Stimulated activated CD4-positive, alpha-beta T cell treated with anti-CD3 and anti-CD28 coated beads, Interleukin-2, amount 100 ng/mL, for 24 hours (primary cell): ENCODE measurements at regions not wholly inside any gene's neighbourhood (a gene's known extent, or its start where the extent isn't known, plus 50 kb on each side); places are given as distances from the start of the nearest gene placed in this dataset.

Experiments used
- DNase-seq, 2 donors: peaks; one replicate each; pipeline ENCODE4 v3.0.0-alpha.2; 2020

DNA sequence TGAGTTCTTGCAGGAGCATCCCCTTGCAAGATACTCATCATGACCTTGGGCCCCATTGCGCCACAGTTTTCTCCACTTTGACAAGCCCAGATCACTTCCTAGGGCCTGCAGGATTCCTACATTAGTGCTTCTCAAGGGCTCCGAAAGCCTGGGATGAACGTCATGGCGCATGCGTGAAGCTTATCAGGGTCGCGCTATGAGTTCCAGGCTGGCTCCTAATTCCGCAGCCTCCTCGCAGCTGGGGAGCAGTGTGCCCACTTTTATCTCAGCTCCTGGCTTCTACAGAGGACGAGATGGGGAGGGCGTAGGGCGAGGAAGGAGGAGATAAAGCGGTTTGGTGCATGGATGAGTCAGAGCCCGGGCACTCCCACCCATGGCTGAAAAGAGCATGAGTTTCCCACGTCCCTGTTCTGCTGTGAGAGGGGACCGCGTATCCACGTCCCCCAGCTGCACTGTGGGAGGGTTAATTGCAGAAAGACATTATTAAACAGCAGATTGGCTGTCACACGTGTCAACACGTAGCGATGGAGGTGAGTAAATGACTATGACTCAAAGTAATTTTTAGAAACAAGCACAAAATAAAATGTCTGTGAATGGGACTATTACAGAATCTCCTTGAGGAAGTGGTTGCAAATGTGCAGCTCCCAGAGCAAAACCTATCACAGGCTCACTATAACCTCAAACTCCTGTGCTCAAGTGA, 72.9 kb upstream of the DSP start:
- peak in 1 of 2 donors; percentile 19 for DNase-seq

DNA sequence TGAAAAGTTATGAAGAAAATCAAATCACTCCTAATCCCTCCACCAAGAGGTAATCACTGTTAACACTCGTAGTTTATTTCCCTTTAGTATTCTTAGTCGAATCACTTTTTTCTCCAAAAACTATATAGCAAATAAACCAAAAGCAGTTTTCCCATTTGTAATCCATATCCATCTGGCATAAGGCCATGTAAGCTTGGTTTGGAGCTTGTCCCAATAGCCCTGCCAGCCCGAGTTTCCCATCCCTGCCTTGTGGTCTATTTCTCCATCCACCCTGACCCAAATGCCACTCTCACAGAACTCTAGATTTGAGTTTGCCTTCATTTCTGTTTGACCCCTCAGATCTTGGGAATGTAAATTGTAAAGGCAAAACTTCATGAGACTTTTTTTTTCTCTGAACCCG, 71.8 kb upstream of the DSP start:
- DNase-seq, result no peak

DNA sequence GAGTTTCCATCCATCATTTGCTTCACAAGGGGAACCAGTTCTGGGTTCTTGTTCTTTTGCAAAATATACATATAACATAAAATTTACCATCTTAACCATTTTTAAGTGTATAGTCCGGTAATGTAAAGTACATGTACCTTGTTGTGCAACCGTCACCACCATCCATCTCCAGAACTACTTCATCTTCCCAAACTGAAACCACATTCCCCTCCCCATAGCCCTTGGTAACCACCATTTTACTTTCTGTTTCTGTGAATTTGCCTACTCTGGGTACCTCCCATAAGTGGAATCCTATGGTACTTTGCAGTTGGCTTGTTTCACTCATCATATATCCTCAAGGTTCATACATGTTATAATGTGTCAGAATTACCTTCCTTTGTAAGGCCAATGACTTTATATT, 70.3 kb upstream of the DSP start:
- no peak for DNase-seq

DNA sequence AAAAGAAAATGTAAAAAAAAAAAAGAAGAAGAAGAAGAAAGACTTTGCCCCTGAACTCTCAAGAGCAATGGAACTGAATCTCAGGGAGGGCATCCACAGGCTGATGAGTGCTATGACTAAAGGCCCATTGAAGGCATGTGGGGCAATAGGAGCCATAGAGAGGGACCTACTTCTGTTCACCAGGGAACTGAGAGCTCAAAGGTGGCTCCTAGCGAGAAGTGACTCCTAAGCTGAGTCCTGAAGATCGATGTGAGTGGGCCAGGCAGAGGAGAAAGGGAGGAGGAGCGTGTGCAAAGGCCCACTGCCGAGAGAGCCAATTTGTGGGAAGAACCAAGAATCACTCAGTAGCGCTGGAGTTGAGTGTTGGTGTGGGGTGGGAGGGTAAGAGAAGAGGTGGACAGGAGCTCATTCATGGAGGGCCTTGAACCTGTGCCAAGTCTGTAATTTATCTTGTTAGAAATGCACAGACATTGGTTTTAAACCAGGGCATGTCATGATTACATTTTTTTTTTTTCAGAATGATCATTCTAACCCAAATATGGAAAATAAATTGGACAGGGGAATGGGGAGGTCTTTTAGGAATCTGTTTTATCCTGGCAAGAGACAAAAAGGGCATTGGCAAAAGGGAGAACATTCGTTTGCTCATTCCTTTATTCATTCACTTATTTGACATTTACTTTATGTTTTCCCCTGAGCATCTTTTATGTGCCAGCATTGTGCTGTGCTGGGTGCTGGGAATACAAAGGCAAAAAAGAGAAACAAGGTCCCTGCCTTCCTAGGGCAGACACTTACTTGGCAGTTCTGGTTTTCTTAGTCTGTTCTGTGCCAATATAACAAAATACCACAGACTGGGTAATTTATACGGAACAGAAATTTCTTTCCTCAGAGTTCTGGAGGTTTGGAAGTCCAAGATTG, 67.4 kb upstream of the DSP start:
- DNase-seq, result no peak

DNA sequence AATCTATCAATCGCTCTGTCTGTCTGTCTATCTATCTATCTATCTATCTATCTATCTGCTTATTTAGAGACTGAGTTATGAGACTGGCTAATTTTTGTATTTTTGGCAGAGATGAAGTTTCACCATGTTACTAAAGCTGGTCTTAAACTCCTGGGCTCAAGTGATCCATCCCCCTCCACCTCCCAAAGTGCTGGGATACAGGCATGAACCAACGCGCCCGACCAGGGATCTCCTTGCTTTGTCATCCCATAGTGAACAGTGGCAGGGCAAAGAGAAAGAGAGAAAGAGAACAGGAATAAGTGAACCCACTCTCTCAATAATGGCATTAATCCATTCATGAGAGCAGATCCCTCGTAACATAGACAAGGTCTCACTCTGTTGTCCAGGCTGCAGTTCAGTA, 66.4 kb upstream of the DSP start:
- no peak for DNase-seq

DNA sequence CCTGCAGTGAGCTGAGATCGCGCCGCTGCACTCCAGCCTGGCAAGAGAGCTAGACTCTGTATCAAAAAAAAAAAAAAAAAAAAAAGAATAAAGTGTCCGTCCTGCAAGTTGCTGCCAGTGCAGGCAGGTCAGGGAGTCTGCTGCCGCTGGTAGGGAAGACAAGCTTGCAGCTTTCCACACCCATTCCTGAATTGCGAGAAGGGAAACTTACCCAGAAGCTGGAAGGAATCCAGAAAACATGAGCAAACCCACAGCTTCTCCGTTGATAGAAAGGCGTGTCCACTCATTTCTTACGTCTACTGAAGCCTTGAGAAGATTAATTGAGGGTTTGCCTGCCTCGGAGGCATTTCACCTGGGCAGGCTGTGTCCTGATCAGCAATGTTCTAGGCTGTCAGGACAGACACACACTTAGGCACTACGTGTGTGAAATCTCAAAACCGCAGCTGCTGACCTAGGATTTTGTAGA, 61.6 kb upstream of the DSP start:
- DNase-seq, result no peak

DNA sequence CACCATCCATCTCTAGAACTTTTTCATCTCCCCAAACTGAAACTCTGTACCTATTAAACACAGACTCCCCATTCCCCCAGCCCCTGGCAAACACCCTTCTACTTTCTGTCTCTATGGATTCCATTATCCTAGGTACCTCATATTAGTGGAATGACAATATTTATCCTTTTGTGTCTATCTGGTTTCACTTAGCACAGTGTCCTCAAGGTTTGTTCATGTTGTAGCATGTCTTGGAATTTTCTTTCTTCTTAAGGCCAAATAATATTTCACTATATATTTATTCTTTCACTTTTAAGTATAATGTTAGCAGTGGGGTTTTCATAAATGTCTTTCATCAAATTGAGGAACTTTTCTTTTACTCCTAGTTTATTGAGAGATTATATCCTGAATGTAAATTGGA, 56.8 kb upstream of the DSP start:
- no peak for DNase-seq

DNA sequence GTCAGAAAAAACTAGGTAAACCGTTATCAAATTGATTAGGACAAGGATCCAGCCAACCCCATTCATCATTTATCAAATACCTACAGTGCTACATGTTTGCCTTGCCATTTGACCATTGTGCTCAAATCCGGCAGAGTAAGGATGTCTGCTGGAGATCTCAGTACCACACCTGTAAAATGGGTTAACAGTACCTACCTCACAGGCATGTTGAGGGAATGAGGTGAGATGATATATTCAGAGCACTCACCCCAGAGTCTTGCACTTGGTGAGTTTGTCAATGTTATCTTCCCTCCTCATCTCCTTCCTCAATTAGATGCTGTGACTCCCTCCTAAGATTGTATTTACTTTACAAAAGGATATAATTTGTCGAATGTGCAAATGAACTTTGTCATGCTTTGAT, 54.5 kb upstream of the DSP start:
- DNase-seq, result no peak

DNA sequence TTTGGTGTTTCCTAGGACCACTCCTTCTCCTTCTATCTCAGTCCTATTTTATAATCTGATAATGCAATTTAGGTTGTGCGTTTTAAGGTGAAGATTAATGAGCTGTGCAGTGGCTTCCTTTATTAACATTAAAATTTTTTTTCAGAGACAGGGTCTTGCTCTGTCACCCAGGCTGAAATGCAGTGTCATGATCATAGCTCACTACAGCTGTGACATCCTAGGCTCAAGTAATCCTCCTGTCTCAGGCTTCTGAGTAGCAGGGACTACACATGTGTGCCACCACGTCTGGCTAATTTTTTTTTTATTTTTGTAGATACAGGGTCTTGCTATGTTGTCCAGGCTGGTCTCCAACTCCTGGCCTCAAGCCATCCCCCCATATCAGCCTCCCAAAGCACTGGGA, 53.0 kb upstream of the DSP start:
- no peak for DNase-seq

DNA sequence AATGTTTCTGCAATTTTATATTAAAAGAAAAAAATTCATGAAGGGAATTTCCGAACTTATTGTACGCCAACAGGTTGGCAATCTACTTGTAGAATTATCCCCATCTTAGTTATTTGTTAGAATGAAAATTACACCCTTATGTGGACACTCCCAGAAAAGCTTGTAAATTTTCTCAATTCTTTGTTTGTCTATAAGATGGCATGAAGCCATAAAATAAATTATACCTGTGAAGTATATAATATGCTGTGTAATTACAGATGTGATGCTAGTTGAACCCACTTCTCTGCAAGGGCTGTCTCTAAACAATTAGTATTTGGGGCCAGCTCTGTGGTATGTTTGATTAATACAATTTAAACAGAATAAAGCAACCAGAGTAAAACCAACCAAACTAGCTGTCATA, 52.1 kb upstream of the DSP start:
- no peak for DNase-seq
